ENCODE measurements at regions not wholly inside any gene's neighbourhood (a gene's known extent, or its start where the extent isn't known, plus 50 kb on each side); places are given as distances from the start of the nearest gene placed in this dataset.

DNA sequence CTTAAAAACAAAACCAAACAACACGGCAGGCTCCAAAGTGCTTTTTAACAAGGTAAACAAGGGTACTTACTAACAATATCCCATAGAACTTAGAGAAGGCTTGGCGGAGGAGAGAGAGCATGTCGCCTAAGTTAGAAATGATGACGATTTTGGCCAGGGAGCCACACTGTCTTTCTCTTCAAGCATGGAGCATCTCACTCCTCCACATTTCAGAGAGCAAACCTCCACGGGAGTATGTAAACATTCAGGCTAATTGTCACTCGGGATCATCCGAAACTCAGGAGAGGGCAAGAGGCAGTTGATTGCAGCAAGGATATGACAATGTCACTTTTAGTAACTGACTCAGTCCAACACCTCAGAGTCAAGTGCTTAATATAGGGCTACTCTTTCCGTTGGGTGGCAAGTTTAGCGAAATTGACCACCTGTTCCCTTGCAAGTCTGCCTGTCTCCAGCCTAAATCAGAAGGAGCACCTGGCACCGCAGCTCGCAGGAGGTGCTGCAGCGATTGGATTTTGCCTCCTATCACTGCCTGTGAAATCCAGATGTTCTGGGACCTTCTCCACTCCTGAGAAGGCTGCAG lies 65.8 kb upstream of the RPS6KA2 start:
- TF ChIP-seq, protein P1, sequence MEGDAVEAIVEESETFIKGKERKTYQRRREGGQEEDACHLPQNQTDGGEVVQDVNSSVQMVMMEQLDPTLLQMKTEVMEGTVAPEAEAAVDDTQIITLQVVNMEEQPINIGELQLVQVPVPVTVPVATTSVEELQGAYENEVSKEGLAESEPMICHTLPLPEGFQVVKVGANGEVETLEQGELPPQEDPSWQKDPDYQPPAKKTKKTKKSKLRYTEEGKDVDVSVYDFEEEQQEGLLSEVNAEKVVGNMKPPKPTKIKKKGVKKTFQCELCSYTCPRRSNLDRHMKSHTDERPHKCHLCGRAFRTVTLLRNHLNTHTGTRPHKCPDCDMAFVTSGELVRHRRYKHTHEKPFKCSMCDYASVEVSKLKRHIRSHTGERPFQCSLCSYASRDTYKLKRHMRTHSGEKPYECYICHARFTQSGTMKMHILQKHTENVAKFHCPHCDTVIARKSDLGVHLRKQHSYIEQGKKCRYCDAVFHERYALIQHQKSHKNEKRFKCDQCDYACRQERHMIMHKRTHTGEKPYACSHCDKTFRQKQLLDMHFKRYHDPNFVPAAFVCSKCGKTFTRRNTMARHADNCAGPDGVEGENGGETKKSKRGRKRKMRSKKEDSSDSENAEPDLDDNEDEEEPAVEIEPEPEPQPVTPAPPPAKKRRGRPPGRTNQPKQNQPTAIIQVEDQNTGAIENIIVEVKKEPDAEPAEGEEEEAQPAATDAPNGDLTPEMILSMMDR (tag by site-specific recombination; IDR thresholded peaks at IDR 0.05) = no peak
- TF ChIP-seq ZNF121 (tag by site-specific recombination; IDR thresholded peaks at IDR 0.05) (no peak), ZNF544 (tag by site-specific recombination; IDR thresholded peaks at IDR 0.05) (no peak), ZNF133 (tag by site-specific recombination; IDR thresholded peaks at IDR 0.05) (no peak), ZNF658 (tag by site-specific recombination; IDR thresholded peaks at IDR 0.05) (no peak), TCF7L2 (IDR thresholded peaks at IDR 0.05; ENCODE audit: borderline replicate concordance, low read depth, low read length) (no peak), IKZF3 (tag by site-specific recombination; IDR thresholded peaks at IDR 0.05) (no peak), ZNF560 (tag by site-specific recombination; IDR thresholded peaks at IDR 0.05; ENCODE audit: borderline replicate concordance) (no peak)

Data from HEK293 (cell line).